Lower lobe of right lung (tissue), 2 donors: ENCODE measurements at regions not wholly inside any gene's neighbourhood (a gene's known extent, or its start where the extent isn't known, plus 50 kb on each side); places are given as distances from the start of the nearest gene placed in this dataset.

Source experiments
- ATAC-seq, 2 donors: fragments of 200-7000 bp; cut with Tn5 transposase; one replicate each; pipeline ENCODE4 v1.9.1; 2020 to 2022; ENCODE audit warnings: mild to moderate bottlenecking in 2 of 2, moderate library complexity in 2 of 2
- DNase-seq: peaks from one replicate; pipeline ENCODE4 v3.0.0-alpha.2; 2020
- H3K27ac ChIP-seq: fragments of 200-600 bp; one replicate; pipeline ENCODE4 v1.8.0; 2022
- H3K27me3 ChIP-seq: fragments of 200-600 bp; one replicate; pipeline ENCODE4 v1.8.0; 2022; ENCODE audit warnings: low read depth
- H3K36me3 ChIP-seq: fragments of 200-600 bp; one replicate; pipeline ENCODE4 v1.8.0; 2022; ENCODE audit warnings: mild to moderate bottlenecking
- H3K4me1 ChIP-seq: fragments of 200-600 bp; one replicate; pipeline ENCODE4 v1.8.0; 2022
- H3K4me3 ChIP-seq: fragments of 200-600 bp; one replicate; pipeline ENCODE4 v1.8.0; 2022; ENCODE audit warnings: mild to moderate bottlenecking
- H3K9me3 ChIP-seq: fragments of 200-600 bp; one replicate; pipeline ENCODE4 v1.8.0; 2022
- CTCF ChIP-seq: fragments of 200-600 bp; IDR thresholded peaks from one replicate; pipeline ENCODE4 v1.8.0; 2022; ENCODE audit warnings: antibody characterized with exemption, mild to moderate bottlenecking
- intact Hi-C: fragments of 100-400 bp; cut with DNase I; formaldehyde crosslinking; loops from one replicate; pipeline ENCODE4 v1.11.0; 2022
- donor health status: DM: no; HTN: yes; CAD: no; lungs with severe emphysema.

DNA sequence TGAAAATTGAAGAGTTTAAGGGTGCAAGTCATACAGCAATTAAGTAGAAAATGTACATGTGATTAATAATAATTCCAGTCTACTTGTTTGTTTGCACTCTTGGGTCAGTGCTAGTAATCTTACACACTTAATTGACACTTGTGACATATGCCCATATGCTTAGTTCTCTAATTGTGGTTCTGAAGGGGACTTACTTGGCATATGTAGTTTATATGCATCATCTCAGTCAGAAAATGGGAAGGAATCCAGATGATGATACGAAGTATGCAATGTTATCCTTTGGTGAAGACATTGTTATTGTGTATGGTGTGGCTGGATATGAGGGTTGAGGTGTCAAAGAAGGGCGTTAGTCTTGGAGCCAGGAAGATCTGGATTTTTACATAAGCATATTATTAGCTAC lies 193.5 kb upstream of the HDAC9 start:
- no peak overlapping the region for H3K27ac ChIP-seq
- H3K36me3 ChIP-seq, result no peaks in the 10 kb centered on the region
- ATAC-seq, result no peak
- DNase-seq, result no peak
- H3K27me3 ChIP-seq, result no peaks in the 10 kb centered on the region
- no peaks in the 10 kb centered on the region for H3K4me1 ChIP-seq
- no peak overlapping the region for H3K4me3 ChIP-seq
- intact Hi-C loops, result no loop called here
- TF ChIP-seq CTCF, result no peak
- H3K9me3 ChIP-seq, result no peaks in the 10 kb centered on the region

DNA sequence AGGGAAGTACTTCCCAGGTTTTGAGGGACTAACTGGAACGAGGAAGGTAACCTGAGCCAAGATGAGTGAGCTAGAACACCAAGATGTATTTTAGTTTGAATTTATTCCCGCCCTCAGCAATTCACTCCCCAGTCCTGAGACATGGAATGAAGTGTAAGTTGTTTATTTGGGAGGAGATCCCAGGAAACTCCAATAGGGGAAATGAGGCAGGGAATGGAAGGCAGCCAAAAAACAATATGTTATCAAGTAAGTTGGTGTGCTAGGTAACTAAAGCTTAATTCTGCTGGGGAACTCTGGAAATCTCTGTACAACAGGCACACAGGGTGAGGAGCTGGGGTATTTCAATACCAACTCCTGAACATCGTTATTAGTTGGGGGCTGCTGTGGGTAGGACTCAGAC lies 189.7 kb upstream of the HDAC9 start:
- Histone ChIP-seq H3K27ac (no peak overlapping the region), H3K36me3 (no peaks in the 10 kb centered on the region), H3K9me3 (no peaks in the 10 kb centered on the region), H3K27me3 (no peaks in the 10 kb centered on the region), H3K4me1 (peaks cover 7% of the 10 kb centered on the region), H3K4me3 (no peak overlapping the region)
- no peak for DNase-seq
- TF ChIP-seq CTCF, result no peak
- ATAC-seq, result no peak
- intact Hi-C loops, result no loop called here

- intact Hi-C loops, result no loop called here
Measured at GRCh38 chr7:18306696-18307095, 188.9 kb upstream of the HDAC9 start.

DNA sequence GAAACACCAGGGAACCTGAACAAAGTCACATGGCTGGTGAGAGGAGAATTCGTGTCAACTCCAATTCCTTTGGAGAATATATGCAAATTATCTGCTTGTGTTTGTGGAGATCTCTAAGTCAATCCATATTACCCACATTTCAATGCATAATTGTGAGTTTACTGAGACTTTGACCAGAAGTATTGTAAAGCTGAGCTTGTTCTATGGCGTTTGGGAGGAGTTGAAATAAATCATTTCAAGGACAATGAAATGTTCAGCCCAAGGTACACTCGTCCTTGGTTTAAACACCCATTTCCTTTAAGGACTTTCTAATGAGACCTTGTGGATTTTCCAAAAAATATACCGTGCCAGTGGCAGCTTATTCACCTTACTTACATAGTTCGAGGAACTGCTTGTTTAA lies 186.6 kb upstream of the HDAC9 start:
- intact Hi-C loops, result no loop called here
- TF ChIP-seq CTCF, result no peak
- Histone ChIP-seq H3K9me3 (no peaks in the 10 kb centered on the region), H3K27me3 (no peaks in the 10 kb centered on the region), H3K4me1 (peaks cover 10% of the 10 kb centered on the region), H3K27ac (no peak overlapping the region), H3K36me3 (no peaks in the 10 kb centered on the region), H3K4me3 (no peak overlapping the region)
- no peak for DNase-seq
- ATAC-seq, result no peak

More at GRCh38 chr7:18306696-18307095, 188.9 kb upstream of the HDAC9 start:
- Histone ChIP-seq H3K9me3 (no peaks in the 10 kb centered on the region), H3K36me3 (no peaks in the 10 kb centered on the region), H3K27me3 (no peaks in the 10 kb centered on the region), H3K27ac (no peak overlapping the region), H3K4me3 (no peak overlapping the region), H3K4me1 (peaks cover 7% of the 10 kb centered on the region)
- TF ChIP-seq CTCF, result no peak
- ATAC-seq (no peak), DNase-seq (no peak)

- intact Hi-C loops, result no loop called here
- no peaks in the 10 kb centered on the region for H3K9me3 ChIP-seq
- no peak overlapping the region for H3K27ac ChIP-seq
- H3K4me1 ChIP-seq, result peaks cover 10% of the 10 kb centered on the region
- no peak for ATAC-seq
- no peaks in the 10 kb centered on the region for H3K36me3 ChIP-seq
- no peak for DNase-seq
- no peaks in the 10 kb centered on the region for H3K27me3 ChIP-seq
- no peak overlapping the region for H3K4me3 ChIP-seq
- no peak for TF ChIP-seq CTCF
Measured at GRCh38 chr7:18312482-18312881, 183.1 kb upstream of the HDAC9 start.

- intact Hi-C loops, result no loop called here
- no peaks in the 10 kb centered on the region for H3K9me3 ChIP-seq
- no peaks in the 10 kb centered on the region for H3K27me3 ChIP-seq
- DNase-seq (no peak), ATAC-seq (no peak)
- H3K27ac ChIP-seq, result no peak overlapping the region
- H3K36me3 ChIP-seq, result no peaks in the 10 kb centered on the region
- H3K4me1 ChIP-seq, result peaks cover 8% of the 10 kb centered on the region
- H3K4me3 ChIP-seq, result no peak overlapping the region
- TF ChIP-seq CTCF, result no peak
Measured at GRCh38 chr7:18313965-18314364, 181.6 kb upstream of the HDAC9 start.
